ENCODE measurements at regions not wholly inside any gene's neighbourhood (a gene's known extent, or its start where the extent isn't known, plus 50 kb on each side); places are given as distances from the start of the nearest gene placed in this dataset.
"Not testable (repeated sequence)": the region's sequence is repeated elsewhere in the genome, so short reads cannot be mapped to it uniquely, and the experiment has no call there.

GRCh38 chr5:177665172-177665571 lies 65.2 kb downstream of the B4GALT7 start:
- not testable (repeated sequence) for TF ChIP-seq CTCF (optimal IDR thresholded peaks at IDR 0.05 in 1 of 3, IDR thresholded peaks at IDR 0.05 in 1 of 3, conservative IDR thresholded peaks at IDR 0.05 in 1 of 3; ENCODE audit: extremely low read depth in 1 of 3, insufficient read depth in 2 of 3, low read length in 3 of 3); EZH2 (IDR thresholded peaks at IDR 0.05; ENCODE audit: low read length)

Data from keratinocyte (primary cell).